ENCODE measurements at regions not wholly inside any gene's neighbourhood (a gene's known extent, or its start where the extent isn't known, plus 50 kb on each side); places are given as distances from the start of the nearest gene placed in this dataset.

DNA sequence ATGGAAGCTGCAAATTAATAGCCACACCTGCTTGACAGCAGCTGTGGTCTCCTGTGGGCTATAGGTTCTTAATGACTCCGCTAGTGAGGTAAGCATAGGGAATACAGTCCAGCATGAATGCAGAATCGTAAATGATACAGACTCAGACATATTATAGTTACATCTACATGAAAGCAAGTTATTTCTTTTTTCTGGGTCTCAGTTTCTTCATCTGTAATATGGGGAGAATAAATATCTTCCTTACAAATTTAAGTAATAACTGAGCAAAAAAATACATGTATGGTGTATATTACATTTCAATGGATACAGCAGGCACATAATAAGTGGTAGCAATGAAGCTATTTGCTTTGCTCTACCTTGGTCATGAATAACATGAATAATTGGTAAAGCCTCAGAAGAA, 245.9 kb upstream of the RHOBTB1 start:
- no peak overlapping the region for H3K4me3 ChIP-seq
- DNase-seq (ENCODE audit: low spot score) = no peak
- no peaks in the 10 kb centered on the region for H3K36me3 ChIP-seq (replicated peaks; ENCODE audit: insufficient read depth, low read depth)
- no peaks in the 10 kb centered on the region for H3K27me3 ChIP-seq
- no peaks in the 10 kb centered on the region for H3K4me1 ChIP-seq (ENCODE audit: insufficient read depth)
- H3K9me3 ChIP-seq (ENCODE audit: low read depth) = no peaks in the 10 kb centered on the region
- H2AFZ ChIP-seq = no peak overlapping the region
- H3K4me2 ChIP-seq = no peak overlapping the region
- no peaks in the 10 kb centered on the region for H3K79me2 ChIP-seq
- H4K20me1 ChIP-seq (ENCODE audit: insufficient read depth, poor library complexity, severe bottlenecking) = no peaks in the 10 kb centered on the region
- no peak overlapping the region for H3K27ac ChIP-seq
- no peaks in the 10 kb centered on the region for H3K9me2 ChIP-seq (replicated peaks; ENCODE audit: insufficient read depth)
- TF ChIP-seq EZH2 (IDR thresholded peaks at IDR 0.05; ENCODE audit: borderline replicate concordance) = no peak
- TF ChIP-seq, protein P1, sequence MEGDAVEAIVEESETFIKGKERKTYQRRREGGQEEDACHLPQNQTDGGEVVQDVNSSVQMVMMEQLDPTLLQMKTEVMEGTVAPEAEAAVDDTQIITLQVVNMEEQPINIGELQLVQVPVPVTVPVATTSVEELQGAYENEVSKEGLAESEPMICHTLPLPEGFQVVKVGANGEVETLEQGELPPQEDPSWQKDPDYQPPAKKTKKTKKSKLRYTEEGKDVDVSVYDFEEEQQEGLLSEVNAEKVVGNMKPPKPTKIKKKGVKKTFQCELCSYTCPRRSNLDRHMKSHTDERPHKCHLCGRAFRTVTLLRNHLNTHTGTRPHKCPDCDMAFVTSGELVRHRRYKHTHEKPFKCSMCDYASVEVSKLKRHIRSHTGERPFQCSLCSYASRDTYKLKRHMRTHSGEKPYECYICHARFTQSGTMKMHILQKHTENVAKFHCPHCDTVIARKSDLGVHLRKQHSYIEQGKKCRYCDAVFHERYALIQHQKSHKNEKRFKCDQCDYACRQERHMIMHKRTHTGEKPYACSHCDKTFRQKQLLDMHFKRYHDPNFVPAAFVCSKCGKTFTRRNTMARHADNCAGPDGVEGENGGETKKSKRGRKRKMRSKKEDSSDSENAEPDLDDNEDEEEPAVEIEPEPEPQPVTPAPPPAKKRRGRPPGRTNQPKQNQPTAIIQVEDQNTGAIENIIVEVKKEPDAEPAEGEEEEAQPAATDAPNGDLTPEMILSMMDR (IDR thresholded peaks at IDR 0.05; ENCODE audit: poor library complexity) = no peak
- TF ChIP-seq EZH2phosphoT487 (IDR thresholded peaks at IDR 0.05; ENCODE audit: low read depth, severe bottlenecking, unreplicated experiment) = no peak
- WGBS (ENCODE audit: low lambda C conversion rate, missing lambda C conversion rate) = 93% methylated on average over 2 of the region's 2 CpGs

DNA sequence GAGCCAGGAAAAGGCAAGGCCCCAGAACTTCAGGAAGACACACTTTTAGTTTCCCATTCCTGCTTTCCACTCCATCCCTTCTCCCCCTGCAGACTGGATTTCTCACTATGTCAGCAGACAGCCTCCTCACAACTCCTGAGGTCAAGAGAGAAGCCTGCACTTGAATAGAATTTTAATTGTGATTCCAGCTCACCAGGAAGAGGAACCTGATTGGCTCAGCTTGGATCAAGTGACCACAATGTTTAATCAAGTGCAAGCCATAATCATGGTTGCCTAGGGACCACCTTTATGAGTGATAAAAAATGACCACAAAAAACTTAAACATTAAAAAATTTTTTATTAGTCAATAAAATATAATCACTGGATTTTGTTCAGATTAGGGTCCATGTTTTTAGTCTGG, 244.7 kb upstream of the RHOBTB1 start:
- Histone ChIP-seq H3K27me3 (no peaks in the 10 kb centered on the region), H3K9me2 (replicated peaks; ENCODE audit: insufficient read depth) (no peaks in the 10 kb centered on the region), H2AFZ (no peak overlapping the region), H3K9me3 (ENCODE audit: low read depth) (no peaks in the 10 kb centered on the region), H3K36me3 (replicated peaks; ENCODE audit: insufficient read depth, low read depth) (no peaks in the 10 kb centered on the region), H3K27ac (no peak overlapping the region), H4K20me1 (ENCODE audit: insufficient read depth, poor library complexity, severe bottlenecking) (no peaks in the 10 kb centered on the region), H3K4me3 (no peak overlapping the region), H3K4me2 (no peak overlapping the region), H3K79me2 (no peaks in the 10 kb centered on the region), H3K4me1 (ENCODE audit: insufficient read depth) (peaks cover 5% of the 10 kb centered on the region)
- TF ChIP-seq EZH2 (IDR thresholded peaks at IDR 0.05; ENCODE audit: borderline replicate concordance) = no peak
- TF ChIP-seq, protein P1 (IDR thresholded peaks at IDR 0.05; ENCODE audit: poor library complexity) = no peak
- no peak for TF ChIP-seq EZH2phosphoT487 (IDR thresholded peaks at IDR 0.05; ENCODE audit: low read depth, severe bottlenecking, unreplicated experiment)
- no peak for DNase-seq (ENCODE audit: low spot score)

DNA sequence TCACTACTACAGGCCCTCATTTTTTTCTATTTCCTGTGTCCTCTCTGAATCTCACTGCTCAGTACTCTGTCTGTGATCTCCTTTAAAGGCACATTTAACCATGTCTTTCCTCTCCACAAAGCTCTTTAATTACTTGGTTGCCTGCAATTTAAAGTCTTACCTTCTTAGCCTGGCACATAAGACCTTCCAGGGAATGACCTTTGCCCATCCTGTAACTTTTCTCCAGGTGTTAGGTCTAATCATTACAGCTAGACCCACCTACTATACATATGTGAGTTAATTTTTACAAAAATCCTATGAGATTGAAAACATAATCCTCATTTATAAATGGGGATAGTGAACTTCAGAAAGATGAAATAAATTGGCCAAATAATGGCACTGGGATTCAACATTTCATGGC, 244.1 kb upstream of the RHOBTB1 start:
- no peak overlapping the region for H2AFZ ChIP-seq
- no peaks in the 10 kb centered on the region for H3K9me3 ChIP-seq (ENCODE audit: low read depth)
- no peaks in the 10 kb centered on the region for H3K27me3 ChIP-seq
- H4K20me1 ChIP-seq (ENCODE audit: insufficient read depth, poor library complexity, severe bottlenecking) = no peaks in the 10 kb centered on the region
- no peaks in the 10 kb centered on the region for H3K9me2 ChIP-seq (replicated peaks; ENCODE audit: insufficient read depth)
- H3K27ac ChIP-seq = no peak overlapping the region
- no peaks in the 10 kb centered on the region for H3K79me2 ChIP-seq
- no peak overlapping the region for H3K4me3 ChIP-seq
- DNase-seq (ENCODE audit: low spot score) = no peak
- TF ChIP-seq EZH2phosphoT487 (IDR thresholded peaks at IDR 0.05; ENCODE audit: low read depth, severe bottlenecking, unreplicated experiment) (no peak), EZH2 (IDR thresholded peaks at IDR 0.05; ENCODE audit: borderline replicate concordance) (no peak)
- TF ChIP-seq, protein P1 (IDR thresholded peaks at IDR 0.05; ENCODE audit: poor library complexity) = no peak
- no peak overlapping the region for H3K4me2 ChIP-seq
- peaks cover 5% of the 10 kb centered on the region for H3K4me1 ChIP-seq (ENCODE audit: insufficient read depth)
- H3K36me3 ChIP-seq (replicated peaks; ENCODE audit: insufficient read depth, low read depth) = no peaks in the 10 kb centered on the region

DNA sequence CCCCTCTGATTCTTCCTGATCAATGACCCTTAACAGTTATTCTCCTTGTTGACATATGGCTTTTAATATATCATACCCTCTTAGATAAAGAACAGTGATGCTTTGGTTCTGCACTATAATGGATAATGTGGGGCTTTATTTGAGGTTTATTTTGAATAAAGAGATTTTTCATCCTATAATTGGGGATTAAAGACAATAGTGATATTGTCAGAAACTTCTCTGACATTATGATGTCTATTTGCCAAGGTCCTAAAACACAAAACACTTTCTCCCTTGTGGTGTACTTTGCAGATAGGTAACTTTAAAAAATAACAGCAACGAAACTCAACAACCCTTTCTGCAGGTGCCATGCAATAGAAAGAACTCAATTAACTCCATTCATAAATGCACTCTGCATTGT, 243.6 kb upstream of the RHOBTB1 start:
- H3K4me1 ChIP-seq (ENCODE audit: insufficient read depth) = peaks cover 5% of the 10 kb centered on the region
- H3K9me3 ChIP-seq (ENCODE audit: low read depth) = no peaks in the 10 kb centered on the region
- no peaks in the 10 kb centered on the region for H4K20me1 ChIP-seq (ENCODE audit: insufficient read depth, poor library complexity, severe bottlenecking)
- no peak overlapping the region for H3K27ac ChIP-seq
- no peak for TF ChIP-seq EZH2phosphoT487 (IDR thresholded peaks at IDR 0.05; ENCODE audit: low read depth, severe bottlenecking, unreplicated experiment)
- no peak for TF ChIP-seq EZH2 (IDR thresholded peaks at IDR 0.05; ENCODE audit: borderline replicate concordance)
- TF ChIP-seq, protein P1 (IDR thresholded peaks at IDR 0.05; ENCODE audit: poor library complexity) = no peak
- H3K4me3 ChIP-seq = no peak overlapping the region
- H3K4me2 ChIP-seq = no peak overlapping the region
- H3K9me2 ChIP-seq (replicated peaks; ENCODE audit: insufficient read depth) = no peaks in the 10 kb centered on the region
- WGBS (ENCODE audit: low lambda C conversion rate, missing lambda C conversion rate) = 96% methylated on average over 1 of the region's 1 CpG
- H3K79me2 ChIP-seq = no peaks in the 10 kb centered on the region
- H3K27me3 ChIP-seq = no peaks in the 10 kb centered on the region
- no peak for DNase-seq (ENCODE audit: low spot score)
- no peak overlapping the region for H2AFZ ChIP-seq
- no peaks in the 10 kb centered on the region for H3K36me3 ChIP-seq (replicated peaks; ENCODE audit: insufficient read depth, low read depth)
